Fibroblast of lung (primary cell): ENCODE measurements at regions not wholly inside any gene's neighbourhood (a gene's known extent, or its start where the extent isn't known, plus 50 kb on each side); places are given as distances from the start of the nearest gene placed in this dataset.

ENCODE experiments used
- DNase-seq, 2 donors: peaks; one replicate each; pipeline versions ENCODE4 v3.0.0 to v3.0.0-alpha.2; 2010; ENCODE audit warnings: low read depth in 2 of 2
- H2AFZ ChIP-seq: 2 replicates; pipeline ENCODE4 v1.5.1; 2012; ENCODE audit warnings: low read length, control low read depth, inconsistent platforms
- H3K27ac ChIP-seq: 2 replicates; pipeline ENCODE4 v1.5.1; 2011; ENCODE audit warnings: low read length, control low read depth; ENCODE audit not compliant: insufficient read depth
- H3K27me3 ChIP-seq: 2 replicates; pipeline ENCODE4 v1.5.1; 2011; ENCODE audit warnings: mild to moderate bottlenecking, low read length; ENCODE audit not compliant: control insufficient read depth, insufficient read depth
- H3K36me3 ChIP-seq: 2 replicates; pipeline ENCODE4 v1.5.1; 2011; ENCODE audit warnings: low read length; ENCODE audit not compliant: control insufficient read depth, insufficient read depth
- H3K4me1 ChIP-seq: 2 replicates; pipeline ENCODE4 v1.5.1; 2011; ENCODE audit warnings: low read length; ENCODE audit not compliant: control insufficient read depth, insufficient read depth; ENCODE audit errors: extremely low read depth
- H3K4me2 ChIP-seq: 2 replicates; pipeline ENCODE4 v1.5.1; 2011; ENCODE audit warnings: low read length, control low read depth; ENCODE audit not compliant: insufficient read depth; ENCODE audit errors: extremely low read depth
- H3K4me3 ChIP-seq, 4 experiments: fragments of 200-600 bp in 1 of 4; sonication (generic) in 1 of 4; replicated peaks in 1 of 4; 2 replicates each; pipeline ENCODE4 v1.5.1; 2011 to 2016; ENCODE audit warnings: low read length in 4 of 4, low read depth in 3 of 4, mild to moderate bottlenecking in 3 of 4, control low read depth in 2 of 4, inconsistent platforms in 1 of 4, mixed read lengths in 1 of 4; ENCODE audit not compliant: insufficient read depth in 1 of 4; ENCODE audit errors: control extremely low read depth in 1 of 4
- H3K79me2 ChIP-seq: 2 replicates; pipeline ENCODE4 v1.5.1; 2012; ENCODE audit warnings: mild to moderate bottlenecking, low read length, inconsistent platforms; ENCODE audit not compliant: control insufficient read depth, insufficient read depth
- H3K9ac ChIP-seq: 2 replicates; pipeline ENCODE4 v1.5.1; 2011; ENCODE audit warnings: mild to moderate bottlenecking, low read length, control low read depth; ENCODE audit not compliant: insufficient read depth
- H3K9me3 ChIP-seq: 2 replicates; pipeline ENCODE4 v1.5.1; 2012; ENCODE audit warnings: low read depth, low read length; ENCODE audit not compliant: control insufficient read depth, insufficient read depth
- H4K20me1 ChIP-seq: 2 replicates; pipeline ENCODE4 v1.5.1; 2011; ENCODE audit warnings: low read length; ENCODE audit not compliant: control insufficient read depth, insufficient read depth; ENCODE audit errors: extremely low read depth
- EZH2 ChIP-seq: IDR thresholded peaks from 2 replicates; pipeline ENCODE4 v1.5.1; 2012; ENCODE audit warnings: low read length, control low read depth, mild to moderate bottlenecking; ENCODE audit errors: missing control alignments
- TF ChIP-seq, protein P1 (sequence below), 2 donors: IDR thresholded peaks in 1 of 2; conservative IDR thresholded peaks in 1 of 2; 1 replicate in 1 of 2; 2 replicates in 1 of 2; pipeline ENCODE4 v1.5.1; 2011 to 2012; ENCODE audit warnings: low read length in 2 of 2, control low read depth in 1 of 2, inconsistent platforms in 1 of 2, low read depth in 1 of 2, mild to moderate bottlenecking in 1 of 2

DNA sequence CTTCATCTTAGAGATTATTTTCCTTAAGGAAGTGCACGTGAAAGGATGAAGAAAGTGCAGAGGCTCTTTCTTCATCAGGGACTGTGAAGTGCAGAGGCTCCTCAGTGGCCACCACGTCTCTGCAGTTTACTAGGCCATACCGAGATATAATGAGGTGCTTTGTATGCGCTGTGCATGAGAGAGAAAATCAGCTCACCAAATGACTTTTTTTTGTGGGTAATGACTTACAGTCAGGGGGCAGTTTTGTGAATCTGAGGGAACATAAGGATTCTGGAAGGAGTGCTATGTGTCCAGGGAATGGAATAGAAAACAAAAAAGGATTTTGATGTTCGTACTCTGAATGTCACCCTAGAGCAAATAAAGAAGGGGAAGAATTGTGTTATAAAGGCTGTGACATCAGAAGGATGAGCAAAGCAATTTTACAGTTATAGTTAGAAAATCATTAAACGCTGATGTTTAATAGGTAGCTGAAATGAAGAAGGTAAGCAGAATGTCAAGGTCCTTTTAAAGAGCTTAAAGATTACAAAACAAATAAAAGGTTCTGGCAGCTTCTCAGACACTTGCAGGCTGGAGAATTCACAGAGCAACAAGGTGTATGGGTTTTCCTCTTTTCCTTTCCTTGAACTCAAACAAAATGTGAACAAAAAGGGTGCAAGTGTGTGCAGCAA is 247.5 kb upstream of the NOVA1 start:
- no peaks in the 10 kb centered on the region for H3K9me3 ChIP-seq
- H3K27me3 ChIP-seq = no peaks in the 10 kb centered on the region
- no peaks in the 10 kb centered on the region for H4K20me1 ChIP-seq
- H3K4me3 ChIP-seq = no peak overlapping the region
- no peaks in the 10 kb centered on the region for H3K79me2 ChIP-seq
- H3K36me3 ChIP-seq = no peaks in the 10 kb centered on the region
- H3K4me2 ChIP-seq = no peak overlapping the region
- no peak overlapping the region for H2AFZ ChIP-seq
- TF ChIP-seq, protein P1, sequence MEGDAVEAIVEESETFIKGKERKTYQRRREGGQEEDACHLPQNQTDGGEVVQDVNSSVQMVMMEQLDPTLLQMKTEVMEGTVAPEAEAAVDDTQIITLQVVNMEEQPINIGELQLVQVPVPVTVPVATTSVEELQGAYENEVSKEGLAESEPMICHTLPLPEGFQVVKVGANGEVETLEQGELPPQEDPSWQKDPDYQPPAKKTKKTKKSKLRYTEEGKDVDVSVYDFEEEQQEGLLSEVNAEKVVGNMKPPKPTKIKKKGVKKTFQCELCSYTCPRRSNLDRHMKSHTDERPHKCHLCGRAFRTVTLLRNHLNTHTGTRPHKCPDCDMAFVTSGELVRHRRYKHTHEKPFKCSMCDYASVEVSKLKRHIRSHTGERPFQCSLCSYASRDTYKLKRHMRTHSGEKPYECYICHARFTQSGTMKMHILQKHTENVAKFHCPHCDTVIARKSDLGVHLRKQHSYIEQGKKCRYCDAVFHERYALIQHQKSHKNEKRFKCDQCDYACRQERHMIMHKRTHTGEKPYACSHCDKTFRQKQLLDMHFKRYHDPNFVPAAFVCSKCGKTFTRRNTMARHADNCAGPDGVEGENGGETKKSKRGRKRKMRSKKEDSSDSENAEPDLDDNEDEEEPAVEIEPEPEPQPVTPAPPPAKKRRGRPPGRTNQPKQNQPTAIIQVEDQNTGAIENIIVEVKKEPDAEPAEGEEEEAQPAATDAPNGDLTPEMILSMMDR (conservative IDR thresholded peaks at IDR 0.05 in 1 of 2, IDR thresholded peaks at IDR 0.05 in 1 of 2; ENCODE audit: low read depth in 1 of 2, low read length in 2 of 2) = no peak
- no peak for TF ChIP-seq EZH2
- H3K27ac ChIP-seq = no peak overlapping the region
- H3K9ac ChIP-seq = no peak overlapping the region
- DNase-seq = no peak
- H3K4me1 ChIP-seq = peaks cover 2% of the 10 kb centered on the region

- no peaks in the 10 kb centered on the region for H4K20me1 ChIP-seq
- DNase-seq = peak; percentile 20 to 59
- no peak for TF ChIP-seq EZH2
- TF ChIP-seq, protein P1 (conservative IDR thresholded peaks at IDR 0.05 in 1 of 2, IDR thresholded peaks at IDR 0.05 in 1 of 2; ENCODE audit: low read depth in 1 of 2, low read length in 2 of 2) = no peak
Measured at GRCh38 chr14:26846388-26846787, 248.6 kb upstream of the NOVA1 start.

GRCh38 chr14:26849514-26849913 is 251.7 kb upstream of the NOVA1 start:
- DNase-seq = no peak
- Histone ChIP-seq H3K4me3 (no peak overlapping the region), H3K27me3 (no peaks in the 10 kb centered on the region), H3K4me1 (no peaks in the 10 kb centered on the region), H3K27ac (no peak overlapping the region), H4K20me1 (no peaks in the 10 kb centered on the region), H2AFZ (no peak overlapping the region), H3K79me2 (no peaks in the 10 kb centered on the region), H3K9me3 (no peaks in the 10 kb centered on the region), H3K4me2 (no peak overlapping the region), H3K9ac (no peak overlapping the region), H3K36me3 (no peaks in the 10 kb centered on the region)
- TF ChIP-seq, protein P1 (conservative IDR thresholded peaks at IDR 0.05 in 1 of 2, IDR thresholded peaks at IDR 0.05 in 1 of 2; ENCODE audit: low read depth in 1 of 2, low read length in 2 of 2) = no peak
- no peak for TF ChIP-seq EZH2

More at GRCh38 chr14:26846388-26846787, 248.6 kb upstream of the NOVA1 start:
- Histone ChIP-seq H3K27ac (no peak overlapping the region), H3K9me3 (no peaks in the 10 kb centered on the region), H3K9ac (no peak overlapping the region), H3K27me3 (no peaks in the 10 kb centered on the region), H3K4me2 (no peak overlapping the region), H3K4me3 (no peak overlapping the region), H2AFZ (no peak overlapping the region), H3K36me3 (no peaks in the 10 kb centered on the region), H3K79me2 (no peaks in the 10 kb centered on the region), H3K4me1 (peaks cover 2% of the 10 kb centered on the region)
